HG02588 (cell line): ENCODE measurements at regions not wholly inside any gene's neighbourhood (a gene's known extent, or its start where the extent isn't known, plus 50 kb on each side); places are given as distances from the start of the nearest gene placed in this dataset.
"Not testable (repeated sequence)": the region's sequence is repeated elsewhere in the genome, so short reads cannot be mapped to it uniquely, and the experiment has no call there.

Experiments
- ATAC-seq: cut with Tn5 transposase; IDR thresholded peaks from one replicate; pipeline ENCODE4 v1.9.1; 2021; ENCODE audit warnings: mild to moderate bottlenecking, moderate library complexity; ENCODE audit not compliant: unreplicated experiment

- no peak for ATAC-seq
These were observed 177.1 kb downstream of the RNF144A start for GRCh38 chr2:7094231-7094741.

DNA sequence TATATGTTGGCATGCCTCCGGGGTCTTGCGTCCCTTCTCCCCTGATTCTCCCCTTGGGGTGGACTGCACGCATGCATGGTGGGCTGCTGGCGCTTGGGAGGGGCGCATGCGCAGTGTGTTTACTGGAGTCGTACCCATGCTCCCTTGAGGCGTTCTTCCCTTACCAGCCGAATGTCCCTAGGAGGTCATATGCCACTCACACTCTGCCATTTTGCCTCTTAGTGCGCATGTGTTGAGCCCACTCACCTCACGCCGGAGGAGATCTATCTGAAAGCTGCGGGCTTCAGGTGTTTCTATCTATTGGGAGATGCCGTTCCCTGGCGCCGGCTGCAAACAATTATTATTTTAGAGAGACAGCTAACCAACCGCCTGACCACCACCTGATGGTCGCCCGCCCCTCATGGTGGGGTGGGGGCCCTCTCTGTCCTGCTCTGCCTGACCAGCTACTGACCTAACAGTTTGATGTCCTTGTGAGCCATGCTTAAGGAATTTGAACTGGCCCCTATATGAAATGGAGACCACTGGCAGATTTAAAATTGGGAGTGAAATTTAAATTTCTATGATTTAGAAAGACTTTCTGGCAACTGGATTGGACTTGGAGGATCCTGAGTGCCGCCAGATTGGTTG is 179.6 kb downstream of the RNF144A start:
- ATAC-seq: no peak

DNA sequence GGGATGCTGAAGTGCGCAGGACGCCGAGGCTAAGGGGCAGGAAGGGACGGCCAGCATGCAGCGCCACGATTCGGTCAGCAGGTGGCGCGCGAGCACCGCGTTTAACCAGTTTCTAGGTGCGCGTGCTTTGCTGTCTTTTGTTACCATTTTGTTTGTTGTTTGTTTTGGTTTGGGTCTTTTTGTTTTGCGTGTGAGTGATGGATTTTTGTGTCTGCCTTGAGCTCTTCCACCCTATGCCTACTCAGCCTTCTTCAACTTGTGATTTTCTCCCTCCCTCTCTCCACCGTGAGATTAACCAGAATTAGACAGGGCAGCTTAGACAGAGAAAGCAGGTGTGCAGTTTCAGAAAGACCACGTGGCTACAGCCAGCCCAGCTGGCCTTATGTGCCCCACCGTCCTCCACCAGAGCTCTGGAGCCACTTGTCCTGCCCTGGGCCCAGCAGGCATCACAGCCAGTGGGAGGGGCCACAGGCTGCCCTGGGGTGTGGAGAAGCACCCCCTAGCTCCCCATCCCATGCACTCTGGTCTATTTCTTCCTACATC is 180.2 kb downstream of the RNF144A start:
- peak; percentile 92 for ATAC-seq

GRCh38 chr2:7098816-7099215 is 181.6 kb downstream of the RNF144A start:
- no peak for ATAC-seq

DNA sequence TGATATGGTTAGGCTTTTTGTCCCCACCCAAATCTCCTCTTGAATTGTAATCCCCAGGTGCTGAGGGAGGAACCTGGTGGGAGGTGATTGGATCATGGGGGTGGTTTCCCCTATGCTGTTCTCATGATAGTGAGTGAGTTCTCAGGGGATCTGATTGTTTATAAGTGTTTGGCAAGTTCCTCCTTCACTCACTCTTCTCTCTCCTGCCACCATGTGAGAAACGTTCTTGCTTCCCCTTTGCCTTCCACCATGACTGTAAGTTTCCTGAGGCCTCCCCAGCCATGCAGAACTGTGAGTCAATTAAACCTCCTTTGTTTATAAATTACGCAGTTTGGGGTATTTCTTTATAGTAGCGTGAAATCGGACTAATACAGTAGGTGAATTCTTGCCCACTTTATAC is 182.5 kb downstream of the RNF144A start:
- ATAC-seq: not testable (repeated sequence)

DNA sequence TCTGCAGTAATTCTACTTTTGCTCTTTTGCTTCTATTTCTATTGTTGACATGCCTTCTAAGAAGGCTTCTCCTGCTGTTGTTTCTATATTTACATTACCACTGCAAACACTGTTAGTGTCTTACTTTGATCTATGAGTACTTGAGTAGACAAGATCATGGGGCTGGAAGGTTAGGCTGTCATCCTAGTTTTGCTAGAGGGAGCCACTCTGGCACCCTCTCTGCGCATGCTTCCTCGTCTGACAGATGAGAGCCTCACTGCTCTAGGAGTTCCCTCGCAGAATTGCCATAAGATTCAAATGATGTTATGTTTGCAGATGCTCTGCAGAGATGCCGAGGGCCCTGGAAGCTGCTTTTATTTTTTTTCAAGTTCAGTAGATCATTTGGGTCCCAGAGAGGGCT is 185.6 kb downstream of the RNF144A start:
- no peak for ATAC-seq

GRCh38 chr2:7108792-7109532 is 191.8 kb downstream of the RNF144A start:
- ATAC-seq: no peak

- no peak for ATAC-seq
These were observed 192.3 kb downstream of the RNF144A start for GRCh38 chr2:7109533-7109885.

DNA sequence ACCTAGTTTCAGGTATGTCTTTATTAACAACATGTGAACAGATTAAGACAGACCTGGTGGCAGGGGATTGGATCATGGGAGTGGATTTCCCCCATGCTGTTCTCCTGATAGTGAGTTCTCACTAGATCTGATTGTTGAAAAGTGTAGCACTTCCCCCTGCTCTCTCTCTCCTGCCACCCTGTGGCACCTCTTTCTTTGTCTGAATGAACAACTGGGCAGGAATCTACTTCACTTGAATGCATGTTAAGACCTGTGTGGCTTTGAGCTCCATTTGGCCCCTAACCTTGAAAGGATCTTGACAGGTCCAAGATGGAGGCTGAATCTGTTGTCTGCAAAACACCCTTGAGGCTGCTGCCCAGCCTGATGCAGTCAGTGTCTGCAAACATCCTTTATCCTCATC is 194.4 kb downstream of the RNF144A start:
- ATAC-seq: no peak

DNA sequence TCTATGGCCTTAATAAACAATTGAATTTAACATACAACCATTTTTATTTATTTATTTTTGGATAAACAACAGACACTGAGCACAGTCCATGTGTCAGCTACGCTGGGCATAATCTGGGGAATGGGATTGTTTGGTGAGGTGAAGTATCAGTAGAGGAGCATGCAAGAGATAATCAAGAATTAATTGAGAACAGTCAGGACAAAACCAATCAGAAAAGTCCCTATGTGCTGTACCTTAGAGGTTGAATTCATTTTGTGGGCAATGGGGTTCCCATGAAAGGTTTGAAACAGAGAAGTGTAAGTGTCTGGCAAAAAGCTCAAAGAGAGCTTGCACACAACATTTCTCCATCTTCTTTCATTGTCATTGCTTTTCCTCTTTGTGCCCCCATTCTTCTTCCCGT is 198.2 kb downstream of the RNF144A start:
- ATAC-seq: no peak

DNA sequence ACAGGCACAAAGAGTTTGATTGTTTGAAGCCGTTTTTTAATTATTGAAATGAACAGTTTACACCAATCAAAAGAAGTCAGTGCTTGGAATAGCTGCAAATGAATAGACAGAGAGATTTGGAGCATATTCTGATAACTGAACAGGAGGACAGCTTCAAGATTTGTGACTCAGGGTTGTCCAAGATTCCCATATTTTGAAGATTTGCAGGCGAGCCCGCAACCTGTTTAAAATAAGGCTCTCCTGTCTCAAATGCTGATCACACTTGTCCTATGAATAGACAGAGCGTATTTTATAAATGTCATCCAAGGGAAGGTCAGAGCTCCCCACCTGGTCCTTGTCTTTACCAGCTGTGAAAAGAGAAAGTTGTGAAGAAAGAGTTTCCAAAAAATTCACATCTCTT is 198.7 kb downstream of the RNF144A start:
- no peak for ATAC-seq

- no peak for ATAC-seq
These were observed 199.3 kb downstream of the RNF144A start for GRCh38 chr2:7116511-7116910.

DNA sequence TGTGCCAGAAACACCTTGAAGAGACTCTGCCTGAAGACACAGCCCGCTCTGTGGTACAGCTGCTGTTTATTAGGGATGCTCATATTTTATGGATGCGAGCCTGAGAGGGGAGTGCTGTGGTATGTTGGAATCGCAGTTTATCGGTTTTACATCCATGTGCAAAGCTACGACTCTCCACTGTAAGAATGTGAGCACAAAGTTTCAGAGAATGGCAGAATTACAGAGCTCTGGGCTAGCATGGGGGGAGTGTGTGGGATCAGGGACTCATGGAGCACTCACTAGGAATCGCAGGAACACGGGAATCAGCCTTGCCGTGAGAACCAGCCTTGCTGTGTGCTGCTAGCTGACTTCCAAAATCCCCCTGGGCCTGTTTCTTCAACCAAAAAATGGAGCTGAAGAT is 199.9 kb downstream of the RNF144A start:
- ATAC-seq: no peak

DNA sequence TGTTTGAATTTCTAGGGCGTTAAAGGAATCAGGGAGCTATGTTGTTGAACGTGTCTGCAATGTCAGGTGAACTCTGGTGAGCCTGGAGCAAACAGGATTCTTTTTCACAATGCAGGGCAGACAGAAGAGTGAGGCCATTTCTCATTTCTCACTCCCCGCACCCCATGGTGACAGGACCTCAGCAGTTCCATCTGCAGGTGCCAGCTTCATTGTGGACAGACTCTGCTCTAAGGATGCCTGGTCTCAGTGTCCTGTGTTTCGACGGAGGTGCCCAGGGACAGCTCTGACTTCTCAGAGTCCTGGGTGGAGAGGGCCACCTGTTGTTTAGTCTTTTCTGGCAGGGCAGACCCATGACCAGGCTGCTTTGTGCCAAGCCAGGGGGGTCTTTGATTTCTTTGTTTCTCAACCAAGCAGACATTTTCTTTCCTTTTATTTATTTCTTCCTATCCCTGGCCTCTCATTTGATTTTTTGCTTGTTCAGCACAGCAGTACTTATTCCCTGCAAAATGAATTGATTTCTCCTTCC is 201.5 kb downstream of the RNF144A start:
- ATAC-seq: no peak

DNA sequence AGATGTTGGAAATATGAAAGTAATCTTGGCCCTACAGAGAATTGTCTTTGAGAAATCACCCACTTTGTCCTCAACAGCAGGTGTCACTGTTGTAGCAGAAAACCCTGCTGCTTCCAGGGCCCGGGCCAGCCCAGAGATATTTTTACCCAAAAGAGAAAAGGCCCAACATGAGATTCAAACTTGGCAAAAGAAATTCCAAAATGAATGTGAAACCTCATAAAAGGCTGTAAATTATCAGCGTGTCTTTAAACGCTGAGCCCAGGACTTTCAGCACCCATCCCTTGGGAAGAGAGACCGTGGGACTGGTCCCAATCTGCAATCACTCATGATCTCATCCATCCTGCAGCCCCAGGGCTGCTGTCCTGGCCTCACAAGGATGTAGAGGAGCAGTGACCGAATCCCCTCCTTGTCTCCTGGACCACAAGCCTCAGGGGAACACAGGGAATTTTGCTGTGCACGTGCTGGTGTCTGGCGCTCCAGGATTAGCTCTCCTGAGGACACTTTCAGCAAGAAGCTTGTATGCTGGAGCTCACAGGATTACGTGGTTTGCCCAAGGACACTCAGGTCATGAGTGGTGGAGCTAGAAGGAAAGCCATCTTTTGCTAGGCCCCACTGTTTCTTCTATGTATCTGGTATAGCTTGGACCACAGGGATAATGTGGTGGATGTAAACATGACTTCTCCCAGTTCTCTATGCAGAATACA is 202.1 kb downstream of the RNF144A start:
- ATAC-seq: no peak

- ATAC-seq: no peak
These were observed 204.6 kb downstream of the RNF144A start for GRCh38 chr2:7121851-7122250.

DNA sequence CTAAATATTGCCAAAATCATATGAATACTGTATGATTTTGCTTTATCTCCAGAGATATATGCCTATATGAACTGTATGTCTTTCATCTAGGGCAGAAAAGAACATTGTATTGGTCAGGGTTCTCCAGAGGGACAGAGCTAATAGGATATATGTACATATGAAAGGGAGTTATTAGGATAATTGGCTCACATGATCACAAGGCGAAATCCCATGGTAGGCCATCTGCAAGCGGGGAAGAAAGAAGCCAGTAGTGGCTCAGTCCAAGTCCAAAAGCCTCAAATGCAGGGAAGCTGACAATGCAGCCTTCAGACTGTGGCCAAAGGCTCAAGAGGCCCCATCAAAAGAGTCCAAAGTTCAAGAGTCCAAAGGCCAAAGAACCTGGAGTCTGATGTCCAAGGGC is 209.9 kb downstream of the RNF144A start:
- ATAC-seq: no peak

- ATAC-seq: no peak
These were observed 210.5 kb downstream of the RNF144A start for GRCh38 chr2:7127687-7128086.

DNA sequence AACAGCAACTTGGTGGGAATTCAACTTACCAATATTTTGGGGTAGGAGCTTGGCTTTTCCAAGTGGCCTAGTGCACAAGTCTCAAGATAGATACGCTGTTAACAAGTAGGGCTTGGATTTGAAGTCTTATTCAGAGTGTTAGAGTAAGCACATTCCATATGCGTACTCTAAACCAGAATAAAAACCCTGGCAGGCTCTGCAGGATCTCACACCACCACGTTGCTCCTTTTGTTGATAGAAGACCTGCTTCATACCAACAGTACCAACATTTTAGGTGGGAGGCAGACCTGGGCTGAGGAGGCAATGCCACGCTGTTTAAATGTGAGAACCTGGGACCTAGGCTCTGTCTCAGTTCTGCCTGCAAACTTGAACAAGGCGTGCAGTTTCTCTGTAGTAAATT is 214.0 kb downstream of the RNF144A start:
- no peak for ATAC-seq

GRCh38 chr2:7132753-7133152 is 215.5 kb downstream of the RNF144A start:
- ATAC-seq: no peak

DNA sequence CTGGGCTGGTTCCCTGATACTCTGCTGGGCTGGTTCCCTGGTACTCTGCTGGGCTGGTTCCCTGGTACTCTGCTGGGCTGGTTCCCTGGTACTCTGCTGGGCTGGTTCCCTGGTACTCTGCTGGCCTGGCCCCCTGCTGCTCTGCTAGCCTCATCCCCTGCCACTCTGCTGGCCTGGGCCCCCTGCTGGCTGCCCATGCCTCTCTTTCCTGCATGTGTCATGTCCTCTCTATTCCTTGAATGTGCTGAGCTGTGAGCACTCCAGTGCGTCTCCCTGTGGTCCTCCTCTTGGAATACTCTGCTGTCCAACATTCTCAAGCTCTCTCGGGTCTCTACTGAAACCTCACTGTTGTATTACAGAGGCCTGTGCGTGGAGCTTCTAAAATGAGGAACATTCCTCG is 216.3 kb downstream of the RNF144A start:
- no peak for ATAC-seq

GRCh38 chr2:7140306-7140705 is 223.1 kb downstream of the RNF144A start:
- no peak for ATAC-seq
